HepG2 (cell line): ENCODE measurements at regions not wholly inside any gene's neighbourhood (a gene's known extent, or its start where the extent isn't known, plus 50 kb on each side); places are given as distances from the start of the nearest gene placed in this dataset.

Experiments used
- FOXJ3 ChIP-seq: sonication (generic); formaldehyde crosslinking; IDR thresholded peaks from 2 replicates; pipeline ENCODE4 v1.4.0; 2020; ENCODE audit warnings: missing genetic modification reagents, mild to moderate bottlenecking, borderline replicate concordance
- GTF2F1 ChIP-seq: fragments of 150-350 bp; IDR thresholded peaks from 2 replicates; pipeline ENCODE4 v1.6.1; 2014; ENCODE audit warnings: low read length
- HMG20A ChIP-seq: IDR thresholded peaks from 2 replicates; pipeline ENCODE4 v1.6.1; 2016; ENCODE audit warnings: borderline replicate concordance
- HNF4G ChIP-seq, 2 experiments: sonication (generic) in 1 of 2; formaldehyde crosslinking in 1 of 2; IDR thresholded peaks; 2 replicates each; pipeline versions ENCODE4 v1.4.0 to v1.6.1; 2011 to 2020; ENCODE audit warnings: borderline replicate concordance in 2 of 2, low read depth in 2 of 2, mild to moderate bottlenecking in 2 of 2, low read length in 1 of 2, missing genetic modification reagents in 1 of 2, moderate library complexity in 1 of 2
- HOXD1 ChIP-seq: sonication (generic); formaldehyde crosslinking; IDR thresholded peaks from 2 replicates; pipeline ENCODE4 v1.5.0; 2020; ENCODE audit warnings: missing genetic modification reagents
- MBD4 ChIP-seq: IDR thresholded peaks from 2 replicates; pipeline ENCODE4 v1.6.1; 2012; ENCODE audit warnings: low read length, inconsistent platforms, borderline replicate concordance
- MZF1 ChIP-seq: sonication (generic); formaldehyde crosslinking; IDR thresholded peaks from 2 replicates; pipeline ENCODE4 v1.8.1; 2023; ENCODE audit warnings: mild to moderate bottlenecking, missing genetic modification reagents, borderline replicate concordance
- PAWR ChIP-seq: sonication (generic); formaldehyde crosslinking; IDR thresholded peaks from 2 replicates; pipeline ENCODE4 v1.4.0; 2020; ENCODE audit warnings: missing genetic modification reagents, mild to moderate bottlenecking, borderline replicate concordance
- PHB2 ChIP-seq: fragments of 450-650 bp; IDR thresholded peaks from 2 replicates; pipeline ENCODE4 v1.6.1; 2018; ENCODE audit not compliant: partially characterized antibody
- ZBTB8A ChIP-seq: sonication (generic); formaldehyde crosslinking; IDR thresholded peaks from 2 replicates; pipeline ENCODE4 v1.4.0; 2020; ENCODE audit warnings: mild to moderate bottlenecking, low read depth, missing genetic modification reagents, borderline replicate concordance
- ZFP36L1 ChIP-seq: sonication (generic); formaldehyde crosslinking; IDR thresholded peaks from 2 replicates; pipeline ENCODE4 v1.8.0; 2022; ENCODE audit warnings: mild to moderate bottlenecking, missing genetic modification reagents, moderate library complexity
- ZFP41 ChIP-seq: sonication (generic); formaldehyde crosslinking; IDR thresholded peaks from 2 replicates; pipeline ENCODE4 v1.4.0; 2020; ENCODE audit warnings: mild to moderate bottlenecking, missing genetic modification reagents, borderline replicate concordance
- ZNF563 ChIP-seq: sonication (generic); formaldehyde crosslinking; IDR thresholded peaks from 2 replicates; pipeline ENCODE4 v1.8.0; 2022; ENCODE audit warnings: mild to moderate bottlenecking, moderate library complexity, missing genetic modification reagents
- ZNF616 ChIP-seq: sonication (generic); formaldehyde crosslinking; IDR thresholded peaks from 2 replicates; pipeline ENCODE4 v1.5.0; 2020; ENCODE audit warnings: low read depth, mild to moderate bottlenecking, missing genetic modification reagents
- TF ChIP-seq, protein P1 (sequence below): sonication (generic); formaldehyde crosslinking; IDR thresholded peaks from 2 replicates; pipeline ENCODE4 v1.5.1; 2020; ENCODE audit warnings: missing genetic modification reagents, mild to moderate bottlenecking, borderline replicate concordance
- TF ChIP-seq, protein P2 (sequence below): sonication (generic); formaldehyde crosslinking; IDR thresholded peaks from 2 replicates; pipeline ENCODE4 v1.9.0; 2021; ENCODE audit warnings: missing genetic modification reagents, mild to moderate bottlenecking, borderline replicate concordance
- TF ChIP-seq, protein P3 (sequence below): sonication (generic); formaldehyde crosslinking; IDR thresholded peaks from 2 replicates; pipeline ENCODE4 v1.5.0; 2020; ENCODE audit warnings: mild to moderate bottlenecking, missing genetic modification reagents
- TF ChIP-seq, protein P4 (sequence below): sonication (generic); formaldehyde crosslinking; IDR thresholded peaks from 2 replicates; pipeline ENCODE4 v1.4.0; 2020; ENCODE audit warnings: mild to moderate bottlenecking, missing genetic modification reagents, borderline replicate concordance
- TF ChIP-seq, protein P5 (sequence below): sonication (generic); formaldehyde crosslinking; IDR thresholded peaks from 2 replicates; pipeline ENCODE4 v1.4.0; 2020; ENCODE audit warnings: missing genetic modification reagents, borderline replicate concordance
- TF ChIP-seq, protein P6 (sequence below): IDR thresholded peaks from 2 replicates; pipeline ENCODE4 v1.6.1; 2018; ENCODE audit warnings: missing genetic modification reagents

DNA sequence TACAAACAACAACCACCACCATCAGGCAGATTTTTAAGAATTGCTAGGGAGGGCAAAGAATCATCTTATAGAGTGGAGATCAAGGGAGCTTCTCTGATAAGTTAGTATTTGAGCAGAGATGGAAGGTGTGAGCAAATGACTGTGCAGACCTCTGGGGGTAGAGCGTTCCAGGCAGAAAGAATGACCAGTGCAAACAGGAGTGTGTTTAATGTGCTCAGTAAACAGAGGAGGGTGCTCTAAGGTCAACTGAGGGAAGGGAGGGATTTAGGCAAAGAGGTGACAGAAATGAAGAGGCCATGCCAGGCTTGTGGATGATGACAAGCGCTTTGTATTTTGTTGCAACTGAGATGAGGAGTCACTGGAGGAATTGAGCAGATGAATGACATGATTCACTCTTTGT, 172.5 kb upstream of the GJB5 start (continued):
- TF ChIP-seq, protein P1, sequence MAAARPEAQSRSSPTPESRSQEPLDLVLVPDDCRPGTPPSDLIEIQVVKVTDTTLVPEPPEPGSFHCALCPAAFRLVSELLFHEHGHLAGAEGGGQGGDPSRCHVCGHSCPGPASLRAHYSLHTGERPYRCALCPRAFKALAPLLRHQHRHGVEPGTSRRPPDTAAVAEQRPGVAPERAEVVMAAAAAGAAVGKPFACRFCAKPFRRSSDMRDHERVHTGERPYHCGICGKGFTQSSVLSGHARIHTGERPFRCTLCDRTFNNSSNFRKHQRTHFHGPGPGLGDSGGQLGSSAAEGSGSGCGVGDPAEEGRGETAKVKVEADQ (CRISPR knock-in tag): no peak
- TF ChIP-seq, protein P2, sequence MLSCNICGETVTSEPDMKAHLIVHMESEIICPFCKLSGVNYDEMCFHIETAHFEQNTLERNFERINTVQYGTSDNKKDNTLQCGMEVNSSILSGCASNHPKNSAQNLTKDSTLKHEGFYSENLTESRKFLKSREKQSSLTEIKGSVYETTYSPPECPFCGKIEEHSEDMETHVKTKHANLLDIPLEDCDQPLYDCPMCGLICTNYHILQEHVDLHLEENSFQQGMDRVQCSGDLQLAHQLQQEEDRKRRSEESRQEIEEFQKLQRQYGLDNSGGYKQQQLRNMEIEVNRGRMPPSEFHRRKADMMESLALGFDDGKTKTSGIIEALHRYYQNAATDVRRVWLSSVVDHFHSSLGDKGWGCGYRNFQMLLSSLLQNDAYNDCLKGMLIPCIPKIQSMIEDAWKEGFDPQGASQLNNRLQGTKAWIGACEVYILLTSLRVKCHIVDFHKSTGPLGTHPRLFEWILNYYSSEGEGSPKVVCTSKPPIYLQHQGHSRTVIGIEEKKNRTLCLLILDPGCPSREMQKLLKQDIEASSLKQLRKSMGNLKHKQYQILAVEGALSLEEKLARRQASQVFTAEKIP: no peak
- TF ChIP-seq HOXD1 (CRISPR knock-in tag) (no peak), MBD4 (no peak), ZFP36L1 (no peak), HMG20A (CRISPR knock-in tag) (no peak), ZFP41 (CRISPR knock-in tag) (no peak), HNF4G (IDR thresholded peaks at IDR 0.05; ENCODE audit: borderline replicate concordance, low read depth, low read length) (no peak), HNF4G (CRISPR knock-in tag; IDR thresholded peaks at IDR 0.05; ENCODE audit: borderline replicate concordance, low read depth) (no peak), PAWR (CRISPR knock-in tag) (no peak), ZNF616 (CRISPR knock-in tag) (no peak), ZNF563 (no peak), PHB2 (no peak), MZF1 (CRISPR knock-in tag) (no peak), GTF2F1 (no peak), FOXJ3 (CRISPR knock-in tag) (no peak), ZBTB8A (CRISPR knock-in tag) (no peak)
- TF ChIP-seq, protein P3, sequence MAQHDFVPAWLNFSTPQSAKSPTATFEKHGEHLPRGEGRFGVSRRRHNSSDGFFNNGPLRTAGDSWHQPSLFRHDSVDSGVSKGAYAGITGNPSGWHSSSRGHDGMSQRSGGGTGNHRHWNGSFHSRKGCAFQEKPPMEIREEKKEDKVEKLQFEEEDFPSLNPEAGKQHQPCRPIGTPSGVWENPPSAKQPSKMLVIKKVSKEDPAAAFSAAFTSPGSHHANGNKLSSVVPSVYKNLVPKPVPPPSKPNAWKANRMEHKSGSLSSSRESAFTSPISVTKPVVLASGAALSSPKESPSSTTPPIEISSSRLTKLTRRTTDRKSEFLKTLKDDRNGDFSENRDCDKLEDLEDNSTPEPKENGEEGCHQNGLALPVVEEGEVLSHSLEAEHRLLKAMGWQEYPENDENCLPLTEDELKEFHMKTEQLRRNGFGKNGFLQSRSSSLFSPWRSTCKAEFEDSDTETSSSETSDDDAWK (CRISPR knock-in tag): no peak
- TF ChIP-seq, protein P4, sequence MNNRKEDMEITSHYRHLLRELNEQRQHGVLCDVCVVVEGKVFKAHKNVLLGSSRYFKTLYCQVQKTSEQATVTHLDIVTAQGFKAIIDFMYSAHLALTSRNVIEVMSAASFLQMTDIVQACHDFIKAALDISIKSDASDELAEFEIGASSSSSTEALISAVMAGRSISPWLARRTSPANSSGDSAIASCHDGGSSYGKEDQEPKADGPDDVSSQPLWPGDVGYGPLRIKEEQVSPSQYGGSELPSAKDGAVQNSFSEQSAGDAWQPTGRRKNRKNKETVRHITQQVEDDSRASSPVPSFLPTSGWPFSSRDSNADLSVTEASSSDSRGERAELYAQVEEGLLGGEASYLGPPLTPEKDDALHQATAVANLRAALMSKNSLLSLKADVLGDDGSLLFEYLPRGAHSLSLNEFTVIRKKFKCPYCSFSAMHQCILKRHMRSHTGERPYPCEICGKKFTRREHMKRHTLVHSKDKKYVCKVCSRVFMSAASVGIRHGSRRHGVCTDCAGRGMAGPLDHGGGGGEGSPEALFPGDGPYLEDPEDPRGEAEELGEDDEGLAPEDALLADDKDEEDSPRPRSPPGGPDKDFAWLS: no peak
- TF ChIP-seq, protein P5, sequence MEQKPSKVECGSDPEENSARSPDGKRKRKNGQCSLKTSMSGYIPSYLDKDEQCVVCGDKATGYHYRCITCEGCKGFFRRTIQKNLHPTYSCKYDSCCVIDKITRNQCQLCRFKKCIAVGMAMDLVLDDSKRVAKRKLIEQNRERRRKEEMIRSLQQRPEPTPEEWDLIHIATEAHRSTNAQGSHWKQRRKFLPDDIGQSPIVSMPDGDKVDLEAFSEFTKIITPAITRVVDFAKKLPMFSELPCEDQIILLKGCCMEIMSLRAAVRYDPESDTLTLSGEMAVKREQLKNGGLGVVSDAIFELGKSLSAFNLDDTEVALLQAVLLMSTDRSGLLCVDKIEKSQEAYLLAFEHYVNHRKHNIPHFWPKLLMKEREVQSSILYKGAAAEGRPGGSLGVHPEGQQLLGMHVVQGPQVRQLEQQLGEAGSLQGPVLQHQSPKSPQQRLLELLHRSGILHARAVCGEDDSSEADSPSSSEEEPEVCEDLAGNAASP (CRISPR knock-in tag): peak; percentile 87; the same call in 1 of the 2 replicates
- TF ChIP-seq, protein P6, sequence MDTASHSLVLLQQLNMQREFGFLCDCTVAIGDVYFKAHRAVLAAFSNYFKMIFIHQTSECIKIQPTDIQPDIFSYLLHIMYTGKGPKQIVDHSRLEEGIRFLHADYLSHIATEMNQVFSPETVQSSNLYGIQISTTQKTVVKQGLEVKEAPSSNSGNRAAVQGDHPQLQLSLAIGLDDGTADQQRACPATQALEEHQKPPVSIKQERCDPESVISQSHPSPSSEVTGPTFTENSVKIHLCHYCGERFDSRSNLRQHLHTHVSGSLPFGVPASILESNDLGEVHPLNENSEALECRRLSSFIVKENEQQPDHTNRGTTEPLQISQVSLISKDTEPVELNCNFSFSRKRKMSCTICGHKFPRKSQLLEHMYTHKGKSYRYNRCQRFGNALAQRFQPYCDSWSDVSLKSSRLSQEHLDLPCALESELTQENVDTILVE: no peak
